HepG2 (cell line): ENCODE measurements at regions not wholly inside any gene's neighbourhood (a gene's known extent, or its start where the extent isn't known, plus 50 kb on each side); places are given as distances from the start of the nearest gene placed in this dataset.

Source experiments
- CHD2 ChIP-seq: IDR thresholded peaks from 2 replicates; pipeline ENCODE4 v1.6.1; 2011; ENCODE audit warnings: low read depth, low read length, improper control_type of control experiment
- DPF2 ChIP-seq: sonication (generic); formaldehyde crosslinking; IDR thresholded peaks from 2 replicates; pipeline ENCODE4 v1.4.0; 2020; ENCODE audit warnings: mild to moderate bottlenecking, low read depth, missing genetic modification reagents, borderline replicate concordance
- GATAD2A ChIP-seq: IDR thresholded peaks from 2 replicates; pipeline ENCODE4 v1.6.1; 2016
- HNF1B ChIP-seq: sonication (generic); formaldehyde crosslinking; IDR thresholded peaks from 2 replicates; pipeline ENCODE4 v1.5.1; 2020; ENCODE audit warnings: mild to moderate bottlenecking, moderate library complexity, missing genetic modification reagents
- HOXA9 ChIP-seq: sonication (generic); formaldehyde crosslinking; IDR thresholded peaks from 2 replicates; pipeline ENCODE4 v1.8.1; 2022; ENCODE audit warnings: missing genetic modification reagents, mild to moderate bottlenecking, moderate library complexity, borderline replicate concordance
- JUNB ChIP-seq: sonication (generic); formaldehyde crosslinking; IDR thresholded peaks from 2 replicates; pipeline ENCODE4 v1.8.0; 2022; ENCODE audit warnings: missing genetic modification reagents, mild to moderate bottlenecking, borderline replicate concordance
- SP1 ChIP-seq, 2 experiments: fragments of 450-650 bp in 1 of 2; sonication (generic) in 1 of 2; formaldehyde crosslinking in 1 of 2; IDR thresholded peaks; 2 replicates each; pipeline versions ENCODE4 v1.4.0 to v1.6.1; 2016 to 2020; ENCODE audit warnings: missing genetic modification reagents in 1 of 2
- U2AF2 ChIP-seq: fragments of 200-400 bp; formaldehyde crosslinking; IDR thresholded peaks from 2 replicates; pipeline ENCODE4 v1.6.1; 2017; ENCODE audit warnings: low read depth, mild to moderate bottlenecking, low read length
- ZBTB20 ChIP-seq: sonication (generic); formaldehyde crosslinking; IDR thresholded peaks from 2 replicates; pipeline ENCODE4 v1.8.1; 2023; ENCODE audit warnings: missing genetic modification reagents, low read depth, mild to moderate bottlenecking, borderline replicate concordance
- ZFP91 ChIP-seq: sonication (generic); formaldehyde crosslinking; IDR thresholded peaks from 2 replicates; pipeline ENCODE4 v1.9.0; 2022; ENCODE audit warnings: missing genetic modification reagents, mild to moderate bottlenecking, borderline replicate concordance
- ZNF546 ChIP-seq: sonication (generic); formaldehyde crosslinking; conservative IDR thresholded peaks from 2 replicates; pipeline ENCODE4 v1.8.1; 2023; ENCODE audit warnings: mild to moderate bottlenecking, missing genetic modification reagents

GRCh38 chr7:38107486-38107893, 70.6 kb upstream of the STARD3NL start:
- TF ChIP-seq U2AF2, result no peak
- no peak for TF ChIP-seq GATAD2A (CRISPR knock-in tag)
- TF ChIP-seq CHD2, result no peak
- TF ChIP-seq HNF1B (CRISPR knock-in tag), result no peak
- TF ChIP-seq ZNF546, result no peak
- no peak for TF ChIP-seq ZBTB20
- no peak for TF ChIP-seq SP1 (IDR thresholded peaks at IDR 0.05)
- no peak for TF ChIP-seq SP1 (CRISPR knock-in tag; IDR thresholded peaks at IDR 0.05)
- TF ChIP-seq HOXA9 (CRISPR knock-in tag), result no peak
- no peak for TF ChIP-seq ZFP91
- TF ChIP-seq JUNB (CRISPR knock-in tag), result no peak
- TF ChIP-seq DPF2 (CRISPR knock-in tag), result no peak
